Stimulated activated CD4-positive, alpha-beta T cell treated with anti-CD3 and anti-CD28 coated beads, Interleukin-1b, Interleukin-23, amount 100 ng/mL, for 4 hours (primary cell): ENCODE measurements at regions not wholly inside any gene's neighbourhood (a gene's known extent, or its start where the extent isn't known, plus 50 kb on each side); places are given as distances from the start of the nearest gene placed in this dataset.

ENCODE experiments used
- DNase-seq, 2 donors: peaks; one replicate each; pipeline ENCODE4 v3.0.0-alpha.2; 2020; ENCODE audit warnings: low read depth in 2 of 2

- no peak for DNase-seq
Measured at GRCh38 chr2:175560521-175561169, 379.1 kb upstream of the ATP5MC3 start.

GRCh38 chr2:175559613-175560012 is 378.1 kb upstream of the ATP5MC3 start:
- DNase-seq = no peak

GRCh38 chr2:175557810-175558377 is 376.4 kb upstream of the ATP5MC3 start:
- no peak for DNase-seq

GRCh38 chr2:175553910-175554309 is 372.4 kb upstream of the ATP5MC3 start:
- DNase-seq = no peak

- DNase-seq = no peak
Measured at GRCh38 chr2:175552902-175553301, 371.4 kb upstream of the ATP5MC3 start.

GRCh38 chr2:175540421-175540820 is 358.9 kb upstream of the ATP5MC3 start:
- no peak for DNase-seq

GRCh38 chr2:175539122-175539521 is 357.6 kb upstream of the ATP5MC3 start:
- DNase-seq = no peak

- DNase-seq = no peak
Measured at GRCh38 chr2:175536059-175536458, 354.5 kb upstream of the ATP5MC3 start.

GRCh38 chr2:175535631-175536030 is 354.1 kb upstream of the ATP5MC3 start:
- DNase-seq = no peak

- DNase-seq = no peak
Measured at GRCh38 chr2:175525975-175526374, 344.5 kb upstream of the ATP5MC3 start.

- DNase-seq = no peak
Measured at GRCh38 chr2:175523001-175523400, 341.5 kb upstream of the ATP5MC3 start.

GRCh38 chr2:175518206-175518605 is 336.7 kb upstream of the ATP5MC3 start:
- DNase-seq = no peak

- DNase-seq = no peak
Measured at GRCh38 chr2:175516555-175516954, 335.0 kb upstream of the ATP5MC3 start.

- DNase-seq = no peak
Measured at GRCh38 chr2:175500255-175500654, 318.7 kb upstream of the ATP5MC3 start.

- DNase-seq = no peak
Measured at GRCh38 chr2:175490360-175490791, 308.9 kb upstream of the ATP5MC3 start.

GRCh38 chr2:175478096-175478768 is 296.7 kb upstream of the ATP5MC3 start:
- DNase-seq = no peak

- no peak for DNase-seq
Measured at GRCh38 chr2:175476948-175477347, 295.4 kb upstream of the ATP5MC3 start.

GRCh38 chr2:175476374-175476773 is 294.9 kb upstream of the ATP5MC3 start:
- no peak for DNase-seq

GRCh38 chr2:175475130-175475529 is 293.6 kb upstream of the ATP5MC3 start:
- DNase-seq = no peak

GRCh38 chr2:175468431-175469098 is 287.1 kb upstream of the ATP5MC3 start:
- no peak for DNase-seq

GRCh38 chr2:175465101-175465500 is 283.6 kb upstream of the ATP5MC3 start:
- no peak for DNase-seq

GRCh38 chr2:175464311-175464670 is 282.8 kb upstream of the ATP5MC3 start:
- no peak for DNase-seq
